Transverse colon (tissue), 3 donors: ENCODE measurements at regions not wholly inside any gene's neighbourhood (a gene's known extent, or its start where the extent isn't known, plus 50 kb on each side); places are given as distances from the start of the nearest gene placed in this dataset.

Experiments
- POLR2A ChIP-seq: fragments of 450-650 bp; IDR thresholded peaks from one replicate; pipeline ENCODE4 v1.6.1; 2016; ENCODE audit warnings: antibody characterized with exemption, mild to moderate bottlenecking, moderate library complexity
- POLR2AphosphoS5 ChIP-seq, 3 donors: sonication (generic); formaldehyde crosslinking; IDR thresholded peaks; one replicate each; pipeline ENCODE4 v1.6.1; 2016; ENCODE audit warnings: antibody characterized with exemption in 3 of 3

DNA sequence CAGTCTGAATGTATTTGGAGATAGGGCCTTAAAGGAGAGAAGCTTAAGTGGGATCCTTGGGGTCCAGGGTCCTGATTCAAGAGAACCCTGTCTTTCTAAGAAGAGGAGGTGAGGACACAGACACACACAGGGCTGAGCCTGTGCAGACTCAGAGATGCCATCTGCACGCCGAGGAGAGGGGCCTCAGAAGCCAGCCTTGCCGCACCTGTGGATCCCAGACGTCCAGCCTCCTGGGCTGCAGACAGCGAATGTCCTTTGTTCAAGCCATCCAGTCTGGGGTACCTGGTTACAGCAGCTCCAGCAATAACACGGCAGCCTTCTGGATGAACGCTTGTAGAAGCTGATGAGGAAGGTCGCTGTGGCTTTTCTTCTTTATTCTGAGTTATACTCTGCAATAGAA lies 1086.1 kb downstream of the BRD1 start:
- TF ChIP-seq POLR2AphosphoS5 (IDR thresholded peaks at IDR 0.05) = no peak
- TF ChIP-seq POLR2A = no peak
